22Rv1 (cell line): ENCODE measurements at regions not wholly inside any gene's neighbourhood (a gene's known extent, or its start where the extent isn't known, plus 50 kb on each side); places are given as distances from the start of the nearest gene placed in this dataset.

ENCODE experiments used
- ZFX ChIP-seq: fragments of 450-650 bp; IDR thresholded peaks from 2 replicates; pipeline ENCODE4 v1.6.1; 2017; ENCODE audit warnings: antibody characterized with exemption, borderline replicate concordance
- TF ChIP-seq, protein P1 (sequence below): fragments of 450-650 bp; IDR thresholded peaks from 2 replicates; pipeline ENCODE4 v1.5.1; 2017; ENCODE audit warnings: mild to moderate bottlenecking

DNA sequence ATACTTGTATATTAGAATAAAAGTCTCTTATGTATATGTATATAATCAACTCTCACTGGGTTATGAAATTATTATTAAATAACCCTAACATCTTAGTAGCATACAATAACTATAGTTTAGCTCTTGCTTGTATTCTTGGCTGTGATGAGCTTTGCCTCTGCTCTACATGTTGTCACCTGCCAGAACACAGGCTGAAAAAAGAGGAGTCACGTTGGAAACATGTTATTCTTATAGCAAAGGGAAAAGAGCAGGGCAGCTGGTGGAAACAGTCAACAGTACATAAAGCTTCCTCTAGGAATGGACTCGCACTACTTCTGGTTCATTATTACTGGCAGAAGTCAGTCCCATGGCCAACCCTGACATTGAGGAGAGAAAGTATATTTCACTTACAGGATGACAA is 362.0 kb upstream of the KYNU start:
- TF ChIP-seq, protein P1, sequence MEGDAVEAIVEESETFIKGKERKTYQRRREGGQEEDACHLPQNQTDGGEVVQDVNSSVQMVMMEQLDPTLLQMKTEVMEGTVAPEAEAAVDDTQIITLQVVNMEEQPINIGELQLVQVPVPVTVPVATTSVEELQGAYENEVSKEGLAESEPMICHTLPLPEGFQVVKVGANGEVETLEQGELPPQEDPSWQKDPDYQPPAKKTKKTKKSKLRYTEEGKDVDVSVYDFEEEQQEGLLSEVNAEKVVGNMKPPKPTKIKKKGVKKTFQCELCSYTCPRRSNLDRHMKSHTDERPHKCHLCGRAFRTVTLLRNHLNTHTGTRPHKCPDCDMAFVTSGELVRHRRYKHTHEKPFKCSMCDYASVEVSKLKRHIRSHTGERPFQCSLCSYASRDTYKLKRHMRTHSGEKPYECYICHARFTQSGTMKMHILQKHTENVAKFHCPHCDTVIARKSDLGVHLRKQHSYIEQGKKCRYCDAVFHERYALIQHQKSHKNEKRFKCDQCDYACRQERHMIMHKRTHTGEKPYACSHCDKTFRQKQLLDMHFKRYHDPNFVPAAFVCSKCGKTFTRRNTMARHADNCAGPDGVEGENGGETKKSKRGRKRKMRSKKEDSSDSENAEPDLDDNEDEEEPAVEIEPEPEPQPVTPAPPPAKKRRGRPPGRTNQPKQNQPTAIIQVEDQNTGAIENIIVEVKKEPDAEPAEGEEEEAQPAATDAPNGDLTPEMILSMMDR = no peak
- no peak for TF ChIP-seq ZFX
